Subcutaneous abdominal adipose tissue (tissue), 5 donors: ENCODE measurements at regions not wholly inside any gene's neighbourhood (a gene's known extent, or its start where the extent isn't known, plus 50 kb on each side); places are given as distances from the start of the nearest gene placed in this dataset.
"Not testable (repeated sequence)": the region's sequence is repeated elsewhere in the genome, so short reads cannot be mapped to it uniquely, and the experiment has no call there.

Experiments used
- H3K27ac ChIP-seq: one replicate; pipeline ENCODE4 v1.7.0; 2013; ENCODE audit warnings: low read depth, mild to moderate bottlenecking, inconsistent platforms, low read length, moderate library complexity
- H3K27me3 ChIP-seq, 5 donors: one replicate each; pipeline ENCODE4 v1.7.0; 2013; ENCODE audit warnings: low read length in 5 of 5, inconsistent platforms in 1 of 5; ENCODE audit not compliant: control insufficient read depth in 5 of 5, insufficient read depth in 4 of 5
- H3K36me3 ChIP-seq, 5 donors: one replicate each; pipeline ENCODE4 v1.7.0; 2013; ENCODE audit warnings: low read length in 5 of 5; ENCODE audit not compliant: control insufficient read depth in 5 of 5, insufficient read depth in 5 of 5
- H3K4me1 ChIP-seq, 5 donors: one replicate each; pipeline ENCODE4 v1.7.0; 2013; ENCODE audit warnings: low read length in 5 of 5, mild to moderate bottlenecking in 3 of 5, moderate library complexity in 1 of 5; ENCODE audit not compliant: control insufficient read depth in 5 of 5, insufficient read depth in 5 of 5
- H3K4me3 ChIP-seq, 5 donors: one replicate each; pipeline ENCODE4 v1.7.0; 2013; ENCODE audit warnings: low read length in 5 of 5, low read depth in 1 of 5
- H3K9ac ChIP-seq, 5 donors: one replicate each; pipeline ENCODE4 v1.7.0; 2013; ENCODE audit warnings: low read length in 5 of 5, mild to moderate bottlenecking in 4 of 5, moderate library complexity in 3 of 5
- H3K9me3 ChIP-seq, 5 donors: one replicate each; pipeline ENCODE4 v1.7.0; 2013; ENCODE audit warnings: low read length in 5 of 5; ENCODE audit not compliant: control insufficient read depth in 5 of 5
- donor health status: healthy.
- donor health status: healthy.
- donor health status: healthy.
- donor health status: healthy.
- donor health status: healthy.

DNA sequence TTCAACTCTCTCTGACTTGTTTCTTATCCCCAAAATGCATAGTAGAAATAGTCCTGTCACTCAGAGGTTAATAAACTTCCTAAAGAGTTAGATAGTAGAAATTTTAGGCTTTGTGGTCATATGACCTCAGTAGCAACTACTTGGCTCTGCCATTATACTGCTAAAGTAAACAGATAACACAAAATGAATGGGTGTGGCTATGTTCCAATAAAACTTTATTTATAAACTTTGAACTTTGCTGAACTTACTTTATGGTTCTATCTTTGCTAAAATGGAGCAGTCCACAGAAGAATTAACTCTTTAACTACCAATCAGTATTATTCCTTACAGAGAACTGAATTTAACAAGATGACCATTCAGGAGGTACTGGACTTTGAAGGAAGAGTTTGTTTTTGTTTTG is 393.6 kb upstream of the CDIN1 start:
- H3K36me3 ChIP-seq = no peaks in the 10 kb centered on the region
- H3K9ac ChIP-seq = no peak overlapping the region
- H3K27me3 ChIP-seq = no peaks in the 10 kb centered on the region

DNA sequence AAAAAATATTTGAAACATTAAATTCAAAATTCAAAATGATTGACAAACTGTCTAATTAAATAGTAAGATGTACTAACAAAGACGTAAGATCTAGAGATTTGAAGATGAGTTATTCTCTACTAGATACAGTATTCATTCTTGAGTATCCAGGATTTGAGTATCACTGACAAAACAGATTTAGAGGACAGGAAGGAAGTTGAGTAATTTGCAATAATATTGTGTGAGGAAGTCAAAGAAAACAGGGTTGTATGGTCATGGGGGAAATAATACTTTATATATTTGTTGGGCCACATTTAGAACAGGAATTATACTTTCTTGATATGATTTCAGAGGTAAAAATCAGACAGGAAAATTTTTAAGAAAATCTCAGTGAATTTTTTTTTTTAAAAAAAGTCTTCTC is 393.1 kb upstream of the CDIN1 start:
- H3K36me3 ChIP-seq = no peaks in the 10 kb centered on the region
- no peak overlapping the region for H3K27ac ChIP-seq
- no peak overlapping the region for H3K9ac ChIP-seq
- H3K27me3 ChIP-seq = no peaks in the 10 kb centered on the region
- no peak overlapping the region for H3K4me3 ChIP-seq
- H3K4me1 ChIP-seq = no peaks in the 10 kb centered on the region
- H3K9me3 ChIP-seq = no peaks in the 10 kb centered on the region

More for the DNA sequence above, 393.6 kb upstream of the CDIN1 start:
- no peaks in the 10 kb centered on the region for H3K9me3 ChIP-seq
- no peak overlapping the region for H3K4me3 ChIP-seq
- H3K4me1 ChIP-seq = no peaks in the 10 kb centered on the region
- H3K27ac ChIP-seq = no peak overlapping the region

DNA sequence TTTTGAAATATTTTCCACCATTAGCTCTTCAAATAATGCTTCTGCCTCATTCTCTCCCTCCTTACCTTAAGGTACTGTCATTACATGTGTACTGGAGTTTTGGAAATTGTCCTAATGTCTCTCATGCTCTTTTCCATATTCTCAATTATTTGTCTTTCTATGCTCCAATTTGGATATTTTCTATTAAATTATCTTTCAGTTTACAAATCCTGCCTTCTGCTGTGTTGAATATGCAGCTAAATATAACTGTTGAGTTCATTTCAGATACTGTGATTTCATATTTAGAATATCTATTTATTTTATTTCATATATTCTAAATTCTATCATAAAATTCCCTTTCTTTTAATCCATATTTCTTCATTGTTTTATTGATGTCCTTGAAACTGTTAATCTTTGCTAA is 388.0 kb upstream of the CDIN1 start:
- Histone ChIP-seq H3K27me3 (no peaks in the 10 kb centered on the region), H3K4me1 (no peaks in the 10 kb centered on the region), H3K9ac (no peak overlapping the region), H3K4me3 (no peak overlapping the region), H3K9me3 (no peaks in the 10 kb centered on the region), H3K27ac (no peak overlapping the region), H3K36me3 (no peaks in the 10 kb centered on the region)

DNA sequence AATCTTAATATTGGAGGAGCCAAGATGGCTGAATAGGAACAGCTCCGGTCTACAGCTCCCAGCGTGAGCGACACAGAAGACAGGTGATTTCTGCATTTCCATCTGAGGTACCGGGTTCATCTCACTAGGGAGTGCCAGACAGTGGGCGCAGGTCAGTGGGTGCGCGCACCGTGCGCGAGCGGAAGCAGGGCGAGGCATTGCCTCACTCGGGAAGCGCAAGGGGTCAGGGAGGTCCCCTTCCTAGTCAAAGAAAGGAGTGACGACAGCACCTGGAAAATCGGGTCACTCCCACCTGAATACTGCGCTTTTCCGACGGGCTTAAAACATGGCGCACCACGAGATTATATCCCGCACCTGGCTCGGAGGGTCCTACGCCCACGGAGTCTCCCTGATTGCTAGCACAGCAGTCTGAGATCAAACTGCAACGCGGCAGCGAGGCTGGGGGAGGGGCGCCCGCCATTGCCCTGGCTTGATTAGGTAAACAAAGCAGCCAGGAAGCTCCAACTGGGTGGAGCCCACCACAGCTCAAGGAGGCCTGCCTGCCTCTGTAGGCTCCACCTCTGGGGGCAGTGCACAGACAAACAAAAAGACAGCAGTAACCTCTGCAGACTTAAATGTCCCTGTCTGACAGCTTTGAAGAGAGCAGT is 383.9 kb upstream of the CDIN1 start:
- not testable (repeated sequence) for H3K27ac ChIP-seq, H3K4me1 ChIP-seq, H3K36me3 ChIP-seq, H3K27me3 ChIP-seq, H3K9ac ChIP-seq, H3K4me3 ChIP-seq, H3K9me3 ChIP-seq

DNA sequence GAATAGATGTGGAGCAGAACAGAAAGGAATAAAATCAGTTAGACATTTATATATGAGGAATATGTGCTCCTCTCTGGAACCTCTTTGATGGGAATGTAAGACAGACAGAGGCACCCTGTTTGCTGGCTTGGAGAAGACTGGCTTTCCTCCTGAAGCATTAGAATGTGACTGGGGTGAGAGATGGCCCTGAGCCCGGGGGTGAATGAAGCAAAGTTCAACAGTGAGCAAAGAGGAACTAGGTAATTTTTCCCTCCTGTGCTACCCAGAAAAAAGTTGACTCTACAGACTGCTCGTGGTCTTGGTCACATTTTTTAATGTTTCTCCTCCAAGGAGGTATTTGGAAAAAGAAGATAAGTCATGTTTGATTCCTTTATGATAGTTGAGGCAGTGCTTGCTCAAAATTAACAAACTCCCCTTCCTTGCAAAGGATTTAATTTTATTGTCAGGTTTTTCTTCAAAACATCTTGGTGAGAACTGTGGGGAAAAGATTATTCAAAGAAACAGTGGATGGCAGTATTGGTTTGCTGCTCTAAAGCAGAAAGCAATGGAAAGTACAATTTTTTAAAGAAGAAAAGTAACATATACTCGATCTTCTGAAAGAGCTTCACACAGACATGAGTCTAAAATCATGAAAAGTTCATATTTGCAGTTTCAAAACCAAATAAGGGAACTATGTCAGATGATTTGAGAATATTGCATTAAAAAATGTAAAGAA is 370.4 kb upstream of the CDIN1 start:
- H3K27me3 ChIP-seq = no peaks in the 10 kb centered on the region
- no peaks in the 10 kb centered on the region for H3K36me3 ChIP-seq
- H3K4me1 ChIP-seq = no peaks in the 10 kb centered on the region
- no peak overlapping the region for H3K27ac ChIP-seq
- H3K4me3 ChIP-seq = no peak overlapping the region
- H3K9me3 ChIP-seq = no peaks in the 10 kb centered on the region
- no peak overlapping the region for H3K9ac ChIP-seq

DNA sequence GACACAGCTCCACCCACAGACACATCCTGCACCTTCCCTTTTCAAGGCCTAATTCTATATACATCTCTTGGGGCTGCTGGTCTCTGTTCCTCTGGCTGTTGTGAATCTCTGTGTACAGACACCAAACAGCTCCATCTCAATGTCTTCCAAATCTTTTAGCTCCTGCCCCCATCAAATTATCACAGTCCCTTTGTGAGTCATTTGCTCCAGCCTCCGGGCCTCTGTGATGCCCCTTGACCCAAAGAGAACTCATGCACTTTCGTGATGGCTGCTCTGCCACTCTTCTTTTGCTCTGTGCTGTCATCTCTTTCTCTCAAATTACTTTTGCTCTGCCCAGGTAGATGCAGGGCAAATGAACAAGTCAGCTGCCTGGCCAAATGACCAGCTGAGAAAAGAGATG is 369.0 kb upstream of the CDIN1 start:
- H3K36me3 ChIP-seq = no peaks in the 10 kb centered on the region
- no peak overlapping the region for H3K9ac ChIP-seq
- H3K27ac ChIP-seq = no peak overlapping the region
- no peak overlapping the region for H3K4me3 ChIP-seq
- no peaks in the 10 kb centered on the region for H3K9me3 ChIP-seq
- H3K27me3 ChIP-seq = no peaks in the 10 kb centered on the region
- no peaks in the 10 kb centered on the region for H3K4me1 ChIP-seq

- Histone ChIP-seq H3K9ac (no peak overlapping the region), H3K36me3 (no peaks in the 10 kb centered on the region), H3K4me1 (peaks cover 0 to 3% (median 0%) of the 10 kb centered on the region in 5 donors), H3K4me3 (no peak overlapping the region), H3K27me3 (no peaks in the 10 kb centered on the region), H3K27ac (no peak overlapping the region), H3K9me3 (peaks cover 0 to 4% (median 3%) of the 10 kb centered on the region in 5 donors)
Observed at GRCh38 chr15:36218322-36218721, 361.1 kb upstream of the CDIN1 start.

DNA sequence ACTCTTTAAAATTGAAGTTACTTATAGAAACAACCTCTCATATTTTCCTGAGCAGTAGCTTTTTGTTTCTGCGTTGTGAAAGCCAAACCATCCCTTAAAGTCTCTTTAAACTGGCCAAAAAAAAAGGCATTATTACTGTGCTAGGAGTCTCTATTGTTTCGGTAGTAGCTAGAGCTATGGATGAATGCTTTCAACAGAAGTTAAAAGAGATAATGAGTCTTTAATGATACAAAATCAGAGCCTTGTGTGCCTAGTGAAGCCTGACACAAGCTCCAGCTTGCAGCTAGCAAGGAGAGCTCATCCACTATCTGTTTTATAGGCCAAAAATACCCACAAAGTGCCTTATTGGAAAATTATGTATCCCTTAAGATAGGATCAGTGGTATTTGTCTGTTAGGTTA is 360.4 kb upstream of the CDIN1 start:
- Histone ChIP-seq H3K4me1 (peaks cover 0 to 3% (median 0%) of the 10 kb centered on the region in 5 donors), H3K27me3 (no peaks in the 10 kb centered on the region), H3K9me3 (peaks cover 0 to 4% (median 3%) of the 10 kb centered on the region in 5 donors), H3K9ac (no peak overlapping the region), H3K36me3 (no peaks in the 10 kb centered on the region), H3K4me3 (no peak overlapping the region), H3K27ac (no peak overlapping the region)

DNA sequence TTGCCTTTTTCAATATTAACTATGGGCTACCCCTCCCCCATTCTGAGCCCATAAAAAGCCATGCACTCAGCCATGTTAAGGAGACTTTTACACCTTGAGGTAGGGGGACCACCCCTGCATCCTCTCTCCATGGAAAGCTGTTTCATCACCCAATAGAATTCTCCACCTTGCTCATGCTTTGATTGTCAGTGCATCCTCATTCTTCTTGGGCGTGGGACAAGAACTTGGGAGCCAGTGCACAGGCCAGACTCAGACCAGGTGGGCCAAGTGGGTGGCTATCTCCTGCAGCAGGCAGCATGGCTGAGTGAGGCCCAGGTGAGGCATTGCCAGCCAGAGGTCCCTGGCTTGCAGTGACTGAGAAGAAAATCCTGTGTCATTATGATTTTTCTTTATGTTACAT is 357.4 kb upstream of the CDIN1 start:
- no peaks in the 10 kb centered on the region for H3K36me3 ChIP-seq
- no peaks in the 10 kb centered on the region for H3K27me3 ChIP-seq
- H3K4me3 ChIP-seq = no peak overlapping the region
- H3K27ac ChIP-seq = no peak overlapping the region
- peaks cover 0 to 3% (median 0%) of the 10 kb centered on the region in 5 donors for H3K4me1 ChIP-seq
- peaks cover 2 to 5% (median 4%) of the 10 kb centered on the region in 5 donors for H3K9me3 ChIP-seq
- no peak overlapping the region for H3K9ac ChIP-seq

- no peak overlapping the region for H3K4me3 ChIP-seq
- no peaks in the 10 kb centered on the region for H3K36me3 ChIP-seq
- no peak overlapping the region for H3K9ac ChIP-seq
- H3K4me1 ChIP-seq = no peaks in the 10 kb centered on the region
- H3K9me3 ChIP-seq = no peaks in the 10 kb centered on the region
- H3K27me3 ChIP-seq = no peaks in the 10 kb centered on the region
- H3K27ac ChIP-seq = no peak overlapping the region
Observed at GRCh38 chr15:36230776-36231175, 348.6 kb upstream of the CDIN1 start.
